Spinal cord (tissue), 9 donors: ENCODE measurements at regions not wholly inside any gene's neighbourhood (a gene's known extent, or its start where the extent isn't known, plus 50 kb on each side); places are given as distances from the start of the nearest gene placed in this dataset.

Experiments
- DNase-seq, 6 donors: peaks; one replicate each; pipeline versions ENCODE4 v3.0.0 to v3.0.0-alpha.2; 2013 to 2015; ENCODE audit warnings: low spot score in 6 of 6, low read depth in 4 of 6
- H3K27ac ChIP-seq: one replicate; pipeline ENCODE4 v1.5.1; 2013; ENCODE audit warnings: low read depth, low read length, control low read depth
- H3K27me3 ChIP-seq: one replicate; pipeline ENCODE4 v1.6.1; 2013; ENCODE audit warnings: low read length; ENCODE audit not compliant: control insufficient read depth, insufficient read depth
- H3K36me3 ChIP-seq: one replicate; pipeline ENCODE4 v1.6.1; 2013; ENCODE audit warnings: low read length; ENCODE audit not compliant: control insufficient read depth, insufficient read depth
- H3K4me1 ChIP-seq: one replicate; pipeline ENCODE4 v1.6.1; 2013; ENCODE audit warnings: low read length; ENCODE audit not compliant: control insufficient read depth, insufficient read depth
- H3K4me3 ChIP-seq: one replicate; pipeline ENCODE4 v1.5.1; 2013; ENCODE audit warnings: low read depth, low read length, control low read depth
- H3K9me3 ChIP-seq: one replicate; pipeline ENCODE4 v1.6.1; 2013; ENCODE audit warnings: low read length; ENCODE audit not compliant: control insufficient read depth, insufficient read depth
- WGBS: methylation state at CpG from one replicate; pipeline ENCODE4 v1.1.5; 2013; ENCODE audit warnings: missing lambda C conversion rate; ENCODE audit not compliant: insufficient coverage; 5-methylcytosine and 5-hydroxymethylcytosine counted together
- donor health status: healthy.

DNA sequence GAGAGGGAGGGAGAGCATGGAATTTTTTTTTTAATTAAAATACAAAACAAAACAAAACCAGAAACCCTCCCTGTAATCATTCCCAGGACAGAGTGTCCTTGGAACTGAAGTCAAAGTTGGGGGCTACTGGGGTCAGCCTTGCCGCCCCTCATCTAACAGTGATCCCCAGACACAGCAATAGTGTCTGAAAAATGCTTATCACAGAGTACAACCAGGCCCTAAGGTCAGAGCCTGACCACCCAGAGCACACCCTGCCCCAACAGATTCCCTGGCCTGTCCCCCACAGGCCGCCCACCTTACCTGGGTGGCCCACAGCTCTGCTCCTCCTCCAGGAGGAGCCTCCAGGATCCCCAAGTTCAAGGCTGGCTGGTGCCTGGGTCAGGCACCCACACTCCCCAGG is 101.6 kb upstream of the LINGO1 start:
- peaks cover 28% of the 10 kb centered on the region for H3K4me1 ChIP-seq
- no peaks in the 10 kb centered on the region for H3K9me3 ChIP-seq
- peaks cover 17% of the 10 kb centered on the region for H3K36me3 ChIP-seq
- H3K27me3 ChIP-seq = no peaks in the 10 kb centered on the region
- H3K27ac ChIP-seq = no peak overlapping the region
- DNase-seq = no peak
- H3K4me3 ChIP-seq = no peak overlapping the region
- WGBS = 87% methylated on average over 2 of the region's 2 CpGs

DNA sequence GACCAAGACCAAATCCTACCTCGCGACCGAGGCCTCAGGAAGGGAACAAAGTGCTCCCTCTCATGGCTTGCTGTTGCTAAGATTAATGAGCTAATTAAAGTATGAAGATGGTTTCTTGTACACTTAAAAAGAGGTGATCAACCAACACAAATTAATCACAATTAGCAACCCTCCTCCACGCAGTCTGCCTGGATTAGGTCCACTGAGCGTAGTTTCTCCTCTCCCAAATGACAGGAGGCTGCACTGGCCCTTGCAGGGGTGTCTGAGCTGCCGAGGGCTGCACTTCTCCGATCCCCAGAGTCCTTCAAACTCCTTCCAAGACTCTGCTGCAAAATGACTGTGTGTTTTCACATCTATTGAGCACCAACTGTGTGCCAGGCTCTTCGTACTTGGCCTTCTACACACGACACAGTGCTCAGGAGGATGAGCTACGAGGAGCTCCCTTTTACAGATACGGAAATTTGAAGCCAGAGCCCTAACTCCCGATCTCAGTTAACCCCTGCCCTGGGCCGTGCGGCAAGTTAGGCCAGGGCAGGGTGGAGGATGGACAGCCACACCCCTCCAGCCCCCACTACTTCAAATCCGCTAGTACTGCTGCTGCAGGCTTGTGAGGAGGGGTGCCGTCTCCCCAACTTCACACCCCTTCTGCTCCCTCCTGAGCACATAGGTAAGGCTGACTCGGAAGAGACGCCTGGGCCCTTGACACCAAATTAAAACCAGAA is 101.0 kb upstream of the LINGO1 start:
- H3K36me3 ChIP-seq = peaks cover 17% of the 10 kb centered on the region
- no peak overlapping the region for H3K4me3 ChIP-seq
- H3K27ac ChIP-seq = no peak overlapping the region
- peaks cover 22% of the 10 kb centered on the region for H3K4me1 ChIP-seq
- H3K27me3 ChIP-seq = no peaks in the 10 kb centered on the region
- WGBS = 73% methylated on average over 11 of the region's 18 CpGs
- H3K9me3 ChIP-seq = no peaks in the 10 kb centered on the region
- DNase-seq = no peak

DNA sequence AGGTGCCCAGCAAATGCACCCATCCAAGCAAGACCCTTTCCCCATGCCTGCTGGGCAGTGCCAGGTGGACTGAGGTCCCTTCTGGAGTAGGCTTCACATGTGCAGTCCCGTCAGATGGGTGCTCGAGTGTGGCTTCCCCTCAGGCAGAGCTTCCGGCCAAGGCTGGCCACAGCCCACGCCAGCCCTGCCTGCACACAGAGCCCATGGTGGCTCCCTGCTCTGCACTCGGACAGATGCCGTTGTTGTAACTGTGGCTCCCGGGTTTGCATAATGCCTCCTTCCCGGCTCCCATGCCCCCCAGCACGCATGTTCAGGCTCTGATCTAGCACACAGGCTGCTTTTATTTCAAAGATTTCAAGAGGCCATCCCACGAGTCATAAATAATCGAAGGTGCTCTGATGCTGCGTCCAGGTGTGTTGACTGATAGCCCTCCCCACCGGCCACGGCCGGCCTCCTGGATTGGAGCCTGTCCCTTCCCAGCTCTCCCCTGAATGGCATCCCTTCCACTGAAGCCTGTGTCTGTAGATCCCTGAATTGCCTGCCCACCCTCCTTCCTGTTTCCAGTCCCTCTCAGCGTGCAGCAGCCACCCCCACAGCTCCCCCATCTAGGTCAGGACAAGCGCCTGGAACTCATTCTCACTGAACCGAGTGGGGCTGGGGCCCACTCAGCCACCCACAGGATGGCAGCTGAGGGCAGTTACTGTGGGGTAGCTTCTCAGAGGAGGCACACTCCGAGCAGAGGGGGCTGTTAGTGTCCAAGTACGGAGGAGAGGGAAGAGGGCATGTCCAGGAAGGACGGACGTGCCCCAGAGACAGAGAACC is 100.0 kb upstream of the LINGO1 start:
- no peak for DNase-seq
- Histone ChIP-seq H3K9me3 (no peaks in the 10 kb centered on the region), H3K36me3 (peaks cover 22% of the 10 kb centered on the region), H3K4me1 (peaks cover 17% of the 10 kb centered on the region), H3K27me3 (no peaks in the 10 kb centered on the region), H3K27ac (no peak overlapping the region), H3K4me3 (no peak overlapping the region)
- 69% methylated on average over 20 of the region's 22 CpGs for WGBS

DNA sequence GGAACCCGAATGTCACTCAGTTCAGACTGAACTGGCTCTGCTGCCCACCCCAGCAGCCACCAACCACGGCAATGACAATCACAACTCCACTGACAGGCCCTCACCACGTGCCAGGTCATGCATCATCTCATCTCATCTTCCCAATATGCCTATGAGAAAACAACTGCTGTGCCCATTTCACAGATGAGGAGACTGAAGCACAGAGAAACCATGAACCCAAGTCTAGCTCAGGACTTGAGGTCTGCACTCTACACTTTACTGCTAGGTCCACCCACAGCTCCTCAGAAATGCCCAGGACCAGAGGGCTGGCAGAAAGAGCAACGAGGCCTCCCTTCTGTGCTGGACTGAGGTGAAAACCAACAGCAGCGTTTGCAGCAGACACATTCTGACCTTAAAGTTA is 99.2 kb upstream of the LINGO1 start:
- Histone ChIP-seq H3K9me3 (no peaks in the 10 kb centered on the region), H3K27me3 (no peaks in the 10 kb centered on the region), H3K4me1 (peaks cover 15% of the 10 kb centered on the region), H3K4me3 (no peak overlapping the region), H3K27ac (no peak overlapping the region), H3K36me3 (peaks cover 19% of the 10 kb centered on the region)
- 75% methylated on average over 3 of the region's 5 CpGs for WGBS
- no peak for DNase-seq

DNA sequence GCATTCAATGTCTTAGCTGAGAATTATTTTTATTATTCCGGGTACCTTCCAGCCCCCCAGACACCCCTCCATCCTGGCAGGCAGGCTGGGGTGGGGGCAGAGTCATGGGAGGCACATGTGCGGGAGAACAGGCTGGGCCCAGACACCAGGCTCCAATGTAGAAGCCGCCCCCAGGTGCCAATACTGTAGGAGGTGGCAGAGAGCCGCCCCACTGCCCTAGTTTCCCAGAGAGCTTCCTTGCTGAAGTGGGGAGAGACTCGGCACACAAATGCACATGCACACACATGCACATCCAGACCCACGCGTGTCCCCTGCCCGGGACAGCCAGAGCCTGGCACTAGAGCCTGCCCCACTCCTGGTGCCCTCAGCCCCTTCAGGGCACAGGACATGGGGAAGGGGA is 98.4 kb upstream of the LINGO1 start:
- no peaks in the 10 kb centered on the region for H3K9me3 ChIP-seq
- 97% methylated on average over 4 of the region's 8 CpGs for WGBS

DNA sequence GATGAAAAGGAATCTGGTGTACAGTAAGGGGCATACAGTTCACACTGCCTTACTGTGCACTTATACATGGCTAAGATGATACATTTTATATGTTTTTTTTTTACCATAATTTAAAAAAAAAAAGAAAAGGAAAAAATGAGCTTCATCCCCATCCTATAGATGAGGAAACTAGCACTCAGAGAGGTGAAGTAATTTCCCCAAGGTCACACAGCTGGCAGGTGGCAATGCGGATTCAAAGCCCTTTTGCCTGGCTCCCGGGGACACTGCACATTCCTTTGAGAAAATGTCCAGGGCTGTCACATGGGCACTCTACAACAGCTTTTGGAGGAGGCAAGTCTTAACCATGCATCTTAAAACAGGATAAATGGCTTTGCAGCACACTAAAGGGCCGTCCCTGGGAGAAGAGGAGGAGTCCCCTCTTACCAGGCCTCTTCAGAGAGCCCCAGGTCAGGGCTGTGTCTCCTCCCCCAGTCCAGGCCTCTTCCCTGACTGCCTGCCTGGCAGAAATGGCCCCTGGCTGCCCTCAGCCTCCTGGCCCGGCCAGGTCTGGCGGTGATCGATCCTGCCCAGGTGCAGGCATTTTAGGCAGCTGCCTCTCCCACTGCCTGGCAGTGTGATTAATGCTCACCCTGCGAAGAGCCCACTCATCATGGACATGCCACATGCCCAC is 95.1 kb upstream of the LINGO1 start:
- H3K9me3 ChIP-seq = no peaks in the 10 kb centered on the region
- WGBS = 61% methylated on average over 7 of the region's 7 CpGs
- no peaks in the 10 kb centered on the region for H3K27me3 ChIP-seq
- no peak for DNase-seq
- H3K27ac ChIP-seq = no peak overlapping the region
- peaks cover 19% of the 10 kb centered on the region for H3K36me3 ChIP-seq
- no peak overlapping the region for H3K4me3 ChIP-seq
- peaks cover 11% of the 10 kb centered on the region for H3K4me1 ChIP-seq

More for the DNA sequence above, 98.4 kb upstream of the LINGO1 start:
- Histone ChIP-seq H3K27me3 (no peaks in the 10 kb centered on the region), H3K4me3 (no peak overlapping the region), H3K36me3 (peaks cover 19% of the 10 kb centered on the region), H3K4me1 (peaks cover 15% of the 10 kb centered on the region), H3K27ac (no peak overlapping the region)
- no peak for DNase-seq

DNA sequence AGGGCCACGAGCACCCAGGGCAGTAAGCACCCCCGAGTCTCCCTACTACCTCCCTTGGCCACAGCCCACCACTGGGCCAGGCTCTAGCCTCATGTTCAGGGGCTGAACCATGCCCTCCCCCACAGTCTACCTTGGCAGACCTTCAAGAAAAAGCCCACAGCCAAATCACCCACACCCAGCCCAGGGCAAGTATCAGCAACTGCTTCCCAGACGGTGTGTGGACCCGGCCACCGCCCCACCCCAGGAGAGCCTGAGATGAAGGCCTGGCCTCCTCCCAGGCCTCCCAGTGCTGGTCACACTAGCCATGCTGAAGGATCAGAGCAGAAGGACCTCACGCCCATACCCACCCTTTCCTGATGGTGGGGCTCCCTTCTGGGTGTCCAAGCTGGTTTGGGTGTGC is 92.0 kb upstream of the LINGO1 start:
- Histone ChIP-seq H3K27me3 (no peaks in the 10 kb centered on the region), H3K4me1 (peaks cover 16% of the 10 kb centered on the region), H3K4me3 (no peak overlapping the region), H3K27ac (no peak overlapping the region), H3K9me3 (no peaks in the 10 kb centered on the region), H3K36me3 (peaks cover 17% of the 10 kb centered on the region)
- WGBS = 97% methylated on average over 6 of the region's 6 CpGs
- no peak for DNase-seq

DNA sequence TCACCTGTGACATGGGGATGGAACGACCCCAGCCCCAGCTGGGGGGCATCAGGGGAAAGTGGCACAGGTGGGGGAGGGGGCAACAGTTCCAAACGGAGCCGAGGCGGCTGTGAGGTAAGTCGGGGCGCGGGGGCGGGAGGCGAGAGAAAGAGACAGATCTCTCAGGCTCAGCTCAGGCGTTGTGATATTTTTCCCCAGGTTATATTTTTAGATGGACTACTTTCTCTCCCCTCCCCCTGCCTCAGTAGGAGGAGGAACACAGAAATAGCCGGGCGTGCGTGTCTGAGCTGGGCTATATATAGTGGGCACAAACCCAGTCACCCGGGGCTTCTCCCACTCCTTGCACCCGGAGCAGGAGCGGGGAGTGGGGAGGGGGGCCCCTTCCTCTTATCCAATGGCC is 91.0 kb upstream of the LINGO1 start:
- no peak for DNase-seq
- H3K4me3 ChIP-seq = no peak overlapping the region
- H3K9me3 ChIP-seq = no peaks in the 10 kb centered on the region
- H3K4me1 ChIP-seq = peaks cover 20% of the 10 kb centered on the region
- WGBS = 88% methylated on average over 8 of the region's 16 CpGs
- no peak overlapping the region for H3K27ac ChIP-seq
- no peaks in the 10 kb centered on the region for H3K27me3 ChIP-seq
- peaks cover 17% of the 10 kb centered on the region for H3K36me3 ChIP-seq

DNA sequence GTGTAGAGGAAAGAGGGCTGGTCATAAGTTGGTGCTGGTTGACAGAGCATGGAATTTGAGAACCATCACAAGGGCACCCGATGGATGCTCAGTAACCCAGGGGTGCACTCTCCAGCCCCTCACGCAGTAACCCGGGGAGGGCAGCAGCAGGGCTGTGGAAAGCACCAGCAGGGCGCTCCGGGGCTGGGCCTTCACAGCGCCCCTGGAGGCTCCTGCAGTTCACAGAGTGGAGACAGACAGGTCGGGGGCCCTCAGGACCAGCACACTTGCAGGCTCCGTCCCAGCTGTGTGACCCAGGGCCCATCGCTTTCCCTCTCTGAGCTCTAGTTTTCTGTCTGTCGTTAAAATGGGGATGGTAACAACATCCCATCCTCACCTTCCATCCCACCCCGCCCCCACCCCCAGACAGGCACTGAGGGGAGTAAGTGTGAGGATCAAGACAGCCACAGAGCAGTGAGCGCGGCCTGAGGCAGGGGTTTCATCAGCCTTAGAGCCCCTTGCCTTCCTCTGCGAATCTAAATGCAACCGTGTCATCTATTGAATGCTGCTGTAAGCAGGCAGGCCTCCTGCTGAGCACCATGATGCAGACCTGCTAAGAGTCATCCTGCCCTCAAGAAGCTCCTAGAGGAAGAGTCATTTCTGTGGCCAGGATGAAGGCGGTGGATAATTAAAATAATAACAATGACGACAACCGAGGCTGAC is 90.2 kb upstream of the LINGO1 start:
- no peaks in the 10 kb centered on the region for H3K27me3 ChIP-seq
- H3K36me3 ChIP-seq = peaks cover 13% of the 10 kb centered on the region
- peaks cover 22% of the 10 kb centered on the region for H3K4me1 ChIP-seq
- H3K27ac ChIP-seq = no peak overlapping the region
- no peak overlapping the region for H3K4me3 ChIP-seq
- no peaks in the 10 kb centered on the region for H3K9me3 ChIP-seq
- DNase-seq = no peak
- 77% methylated on average over 14 of the region's 18 CpGs for WGBS
